ENCODE measurements at regions not wholly inside any gene's neighbourhood (a gene's known extent, or its start where the extent isn't known, plus 50 kb on each side); places are given as distances from the start of the nearest gene placed in this dataset.

DNA sequence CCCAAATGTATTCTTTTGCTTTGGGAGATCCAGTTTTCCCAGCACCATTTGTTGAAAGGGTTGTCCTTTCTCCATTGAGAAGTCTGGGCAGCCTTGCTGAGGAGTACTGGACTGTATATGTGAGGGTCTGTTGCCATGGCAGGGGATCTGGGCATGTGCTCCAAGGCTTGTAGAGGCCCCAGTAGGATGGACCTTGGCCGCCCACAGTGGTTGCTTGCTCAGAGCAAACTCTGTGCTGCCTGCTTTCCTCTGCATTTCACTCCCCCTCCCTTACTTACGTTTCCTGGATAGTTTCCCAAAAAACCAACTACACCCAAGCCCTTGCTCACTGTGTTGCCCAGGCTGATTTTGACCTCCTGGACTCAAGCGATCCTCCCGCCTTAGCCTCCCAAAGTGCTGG, 97.2 kb upstream of the PRR23E start:
- no peaks in the 10 kb centered on the region for H4K20me1 ChIP-seq (replicated peaks; ENCODE audit: insufficient read depth)
- no peaks in the 10 kb centered on the region for H3F3A ChIP-seq (replicated peaks; ENCODE audit: low read depth)
- H3K9me2 ChIP-seq (ENCODE audit: insufficient read depth), result no peaks in the 10 kb centered on the region
- H3K4me2 ChIP-seq, result no peak overlapping the region
- H3K79me2 ChIP-seq (replicated peaks; ENCODE audit: insufficient read depth), result no peaks in the 10 kb centered on the region
- no peak overlapping the region for H3K4me3 ChIP-seq
- H3K4me1 ChIP-seq (ENCODE audit: insufficient read depth), result no peaks in the 10 kb centered on the region
- H2AFZ ChIP-seq, result no peak overlapping the region
- H3K4me1 Mint-ChIP-seq, result no peaks in the 10 kb centered on the region
- no peak overlapping the region for H3K27ac ChIP-seq (ENCODE audit: low read depth)
- peaks cover 13% of the 10 kb centered on the region for H3K27me3 Mint-ChIP-seq (ENCODE audit: insufficient read depth, low read depth, poor library complexity)
- H3K4me3 Mint-ChIP-seq, result no peak overlapping the region
- H3K27me3 ChIP-seq (ENCODE audit: insufficient read depth), result no peaks in the 10 kb centered on the region
- no peak overlapping the region for H3K27ac Mint-ChIP-seq
- no peaks in the 10 kb centered on the region for H3K36me3 ChIP-seq (ENCODE audit: insufficient read depth)
- no peaks in the 10 kb centered on the region for H3K36me3 Mint-ChIP-seq (ENCODE audit: low read depth)
- peaks cover 7% of the 10 kb centered on the region; the same call in 1 of the 3 replicates for H3K9me3 Mint-ChIP-seq
- ATAC-seq (no peak), DNase-seq (ENCODE audit: low spot score) (no peak)
- TF ChIP-seq REST (IDR thresholded peaks at IDR 0.05; ENCODE audit: unreplicated experiment) (no peak), ZNF331 (CRISPR knock-in tag; IDR thresholded peaks at IDR 0.05; ENCODE audit: low read depth) (no peak), ZNF462 (CRISPR knock-in tag; IDR thresholded peaks at IDR 0.05) (no peak), CTCF (conservative IDR thresholded peaks at IDR 0.05; ENCODE audit: low read depth in 2 of 2) (no peak), NANOG (IDR thresholded peaks at IDR 0.05; ENCODE audit: borderline replicate concordance) (no peak), ZNF114 (CRISPR knock-in tag; IDR thresholded peaks at IDR 0.05) (no peak), EZH2 (IDR thresholded peaks at IDR 0.05; ENCODE audit: low read depth, unreplicated experiment) (no peak), JUNB (IDR thresholded peaks at IDR 0.05; ENCODE audit: unreplicated experiment) (no peak), STAT1 (IDR thresholded peaks at IDR 0.05; ENCODE audit: unreplicated experiment) (no peak), POLR2AphosphoS5 (IDR thresholded peaks at IDR 0.05; ENCODE audit: low read depth) (no peak)
- TF ChIP-seq, protein P1, sequence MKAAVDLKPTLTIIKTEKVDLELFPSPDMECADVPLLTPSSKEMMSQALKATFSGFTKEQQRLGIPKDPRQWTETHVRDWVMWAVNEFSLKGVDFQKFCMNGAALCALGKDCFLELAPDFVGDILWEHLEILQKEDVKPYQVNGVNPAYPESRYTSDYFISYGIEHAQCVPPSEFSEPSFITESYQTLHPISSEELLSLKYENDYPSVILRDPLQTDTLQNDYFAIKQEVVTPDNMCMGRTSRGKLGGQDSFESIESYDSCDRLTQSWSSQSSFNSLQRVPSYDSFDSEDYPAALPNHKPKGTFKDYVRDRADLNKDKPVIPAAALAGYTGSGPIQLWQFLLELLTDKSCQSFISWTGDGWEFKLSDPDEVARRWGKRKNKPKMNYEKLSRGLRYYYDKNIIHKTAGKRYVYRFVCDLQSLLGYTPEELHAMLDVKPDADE (IDR thresholded peaks at IDR 0.05), result no peak

Data from GM23338 (cell line).